Cardiac fibroblast (primary cell): ENCODE measurements at regions not wholly inside any gene's neighbourhood (a gene's known extent, or its start where the extent isn't known, plus 50 kb on each side); places are given as distances from the start of the nearest gene placed in this dataset.
"Not testable (repeated sequence)": the region's sequence is repeated elsewhere in the genome, so short reads cannot be mapped to it uniquely, and the experiment has no call there.

Source experiments
- DNase-seq, 2 donors: peaks; one replicate each; pipeline versions ENCODE4 v3.0.0 to v3.0.0-alpha.2; 2010; ENCODE audit warnings: low read depth in 2 of 2
- H3K4me3 ChIP-seq, 2 donors: replicated peaks in 1 of 2; 1 replicate in 1 of 2; 2 replicates in 1 of 2; pipeline ENCODE4 v1.5.1; 2011; ENCODE audit warnings: low read depth in 2 of 2, low read length in 2 of 2, mild to moderate bottlenecking in 2 of 2, moderate library complexity in 1 of 2
- CTCF ChIP-seq: IDR thresholded peaks from one replicate; pipeline ENCODE4 v1.5.1; 2011; ENCODE audit warnings: low read depth, mild to moderate bottlenecking, low read length, inconsistent platforms

DNA sequence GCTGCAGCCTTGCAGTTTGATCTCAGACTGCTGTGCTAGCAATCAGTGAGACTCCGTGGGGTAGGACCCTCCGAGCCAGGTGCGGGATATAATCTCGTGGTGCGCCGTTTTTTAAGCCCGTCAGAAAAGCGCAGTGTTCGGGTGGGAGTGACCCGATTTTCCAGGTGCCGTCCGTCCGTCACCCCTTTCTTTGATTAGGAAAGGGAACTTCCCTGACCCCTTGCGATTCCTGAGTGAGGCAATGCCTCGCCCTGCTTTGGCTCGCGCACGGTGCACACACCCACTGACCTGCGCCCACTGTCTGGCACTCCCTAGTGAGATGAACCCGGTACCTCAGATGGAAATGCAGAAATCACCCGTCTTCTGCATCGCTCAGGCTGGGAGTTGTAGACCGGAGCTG, 203.2 kb downstream of the SNCAIP start:
- not testable (repeated sequence) for DNase-seq, H3K4me3 ChIP-seq

DNA sequence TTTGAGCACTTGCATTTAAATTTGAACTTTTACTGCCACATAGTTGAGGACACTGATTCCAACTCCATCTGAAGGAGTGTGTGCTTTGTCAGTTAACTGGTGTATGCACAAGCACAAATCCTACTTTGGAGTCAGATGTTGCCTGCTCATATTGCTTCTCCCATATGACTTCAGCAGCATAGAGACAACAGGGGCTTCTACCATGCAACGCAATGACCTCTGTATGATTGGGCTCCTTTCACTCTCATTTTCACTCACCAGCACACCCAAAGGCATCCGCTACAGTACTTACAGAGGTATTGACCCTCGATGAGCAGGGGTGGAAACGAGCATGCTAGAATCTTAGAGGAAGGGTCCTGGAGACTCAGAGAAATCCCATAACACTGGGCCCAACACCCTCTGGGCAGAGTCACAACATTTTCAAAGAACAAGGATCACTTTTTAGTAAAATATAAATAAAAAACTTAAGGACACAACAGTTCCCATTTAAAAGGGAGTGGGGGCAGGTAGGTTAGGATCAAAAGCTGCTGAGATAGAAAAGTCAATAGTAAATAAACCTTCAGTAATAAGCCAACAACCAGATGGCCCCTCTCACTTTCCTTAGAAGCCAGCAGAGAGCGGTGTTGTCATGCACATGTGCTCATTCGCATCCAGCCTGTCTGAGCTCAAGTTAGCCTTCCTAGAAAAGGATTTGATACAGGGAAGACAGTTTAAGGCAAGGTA, 203.8 kb downstream of the SNCAIP start:
- TF ChIP-seq CTCF: peak; percentile 81
- no peak overlapping the region for H3K4me3 ChIP-seq
- peak; percentile 85 to 88 for DNase-seq

DNA sequence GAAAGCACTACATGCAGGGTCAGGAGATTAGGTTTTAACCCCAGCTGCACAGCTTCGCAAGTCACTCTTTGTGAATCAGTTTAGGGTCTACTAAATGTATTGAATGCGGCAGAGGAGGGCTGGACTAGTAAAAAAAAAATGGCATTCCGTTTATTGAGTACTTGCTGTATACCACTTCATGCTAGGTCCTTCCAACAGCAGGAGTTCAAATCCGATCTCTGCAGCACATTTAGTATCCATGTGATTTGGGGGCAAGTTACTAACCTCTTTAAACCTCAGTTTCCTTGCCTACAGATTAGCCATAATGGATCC, 204.4 kb downstream of the SNCAIP start:
- no peak for TF ChIP-seq CTCF
- DNase-seq: no peak
- H3K4me3 ChIP-seq: no peak overlapping the region

DNA sequence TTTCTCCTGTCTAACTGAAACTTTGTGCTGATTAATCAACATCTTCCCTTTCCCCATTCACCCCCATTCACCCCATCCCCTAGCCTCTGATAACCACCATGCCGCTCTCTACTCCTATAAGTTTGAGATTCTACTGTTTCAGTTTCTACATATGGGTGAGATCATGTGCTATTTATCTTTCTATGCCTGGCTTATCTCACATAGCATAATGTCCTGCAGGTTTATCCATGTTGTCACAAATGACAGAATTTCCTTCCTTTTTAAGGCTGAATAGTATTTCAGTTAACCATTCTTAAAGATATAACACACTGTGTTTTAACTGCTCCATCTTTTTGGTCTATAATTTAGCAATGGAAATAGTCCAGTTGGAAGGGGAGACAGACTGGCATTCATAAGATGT, 205.1 kb downstream of the SNCAIP start:
- no peak for DNase-seq
- TF ChIP-seq CTCF: no peak

DNA sequence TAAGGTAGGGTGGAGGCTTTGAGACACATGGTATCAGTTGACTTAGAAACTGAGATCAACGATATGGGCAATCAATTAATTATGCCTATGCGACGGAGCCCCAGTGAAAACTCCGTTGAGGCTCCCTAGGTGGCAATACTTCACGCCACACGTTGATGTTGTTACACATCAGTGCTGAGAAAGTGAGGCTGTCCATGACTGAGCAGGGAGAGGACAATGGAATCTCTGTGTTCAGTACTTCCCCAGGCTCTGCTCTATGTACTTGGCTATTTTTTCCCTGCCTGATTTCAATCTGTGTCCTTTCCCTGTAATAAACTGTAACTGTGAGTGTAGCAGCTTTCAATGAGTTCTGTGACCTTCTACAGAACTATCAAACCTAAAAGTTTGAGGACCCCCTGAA, 211.7 kb downstream of the SNCAIP start:
- no peak for TF ChIP-seq CTCF
- no peak overlapping the region for H3K4me3 ChIP-seq
- no peak for DNase-seq

More for the DNA sequence above, 205.1 kb downstream of the SNCAIP start:
- no peak overlapping the region for H3K4me3 ChIP-seq

- no peak overlapping the region for H3K4me3 ChIP-seq
- no peak for TF ChIP-seq CTCF
- DNase-seq: no peak
These were observed 215.5 kb downstream of the SNCAIP start for GRCh38 chr5:122527547-122527946.

GRCh38 chr5:122532035-122532434, 220.0 kb downstream of the SNCAIP start:
- no peak overlapping the region for H3K4me3 ChIP-seq
- TF ChIP-seq CTCF: no peak
- DNase-seq: no peak
